Astrocyte (in vitro differentiated cells and primary cell): ENCODE measurements at regions not wholly inside any gene's neighbourhood (a gene's known extent, or its start where the extent isn't known, plus 50 kb on each side); places are given as distances from the start of the nearest gene placed in this dataset.

ENCODE experiments used
- DNase-seq: peaks from one replicate; pipeline ENCODE4 v3.0.0-alpha.2; 2010; ENCODE audit warnings: low read depth
- FAIRE-seq: peaks from 2 replicates; lab custom pipeline; 2011; peaks lifted over from hg19 to GRCh38; lab: Jason Lieb, UNC
- H2AFZ ChIP-seq: 2 replicates; pipeline ENCODE4 v1.6.0; 2012; ENCODE audit warnings: low read depth, low read length, inconsistent platforms
- H3K27ac ChIP-seq: 2 replicates; pipeline ENCODE4 v1.5.1; 2011; ENCODE audit warnings: low read depth, low read length, inconsistent platforms
- H3K27me3 ChIP-seq: 2 replicates; pipeline ENCODE4 v1.6.0; 2011; ENCODE audit warnings: low read length, inconsistent platforms; ENCODE audit not compliant: insufficient read depth
- H3K36me3 ChIP-seq: 2 replicates; pipeline ENCODE4 v1.5.1; 2011; ENCODE audit warnings: low read length, inconsistent platforms; ENCODE audit not compliant: insufficient read depth
- H3K4me1 ChIP-seq: 2 replicates; pipeline ENCODE4 v1.5.1; 2011; ENCODE audit warnings: low read length, inconsistent platforms; ENCODE audit not compliant: insufficient read depth
- H3K4me2 ChIP-seq: 2 replicates; pipeline ENCODE4 v1.6.0; 2012; ENCODE audit warnings: low read length, inconsistent platforms
- H3K4me3 ChIP-seq: 2 replicates; pipeline ENCODE4 v1.5.1; 2011; ENCODE audit warnings: low read depth, mild to moderate bottlenecking, low read length, inconsistent platforms; ENCODE audit not compliant: insufficient read depth
- H3K79me2 ChIP-seq: 2 replicates; pipeline ENCODE4 v1.6.0; 2012; ENCODE audit warnings: mild to moderate bottlenecking, low read length, inconsistent platforms; ENCODE audit not compliant: insufficient read depth
- H3K9ac ChIP-seq: 2 replicates; pipeline ENCODE4 v1.6.0; 2012; ENCODE audit warnings: mild to moderate bottlenecking, low read length, inconsistent platforms
- H3K9me3 ChIP-seq: 2 replicates; pipeline ENCODE4 v1.5.1; 2012; ENCODE audit warnings: low read depth, mild to moderate bottlenecking, low read length, inconsistent platforms; ENCODE audit not compliant: insufficient read depth
- H4K20me1 ChIP-seq: 2 replicates; pipeline ENCODE4 v1.6.0; 2012; ENCODE audit warnings: low read length, inconsistent platforms; ENCODE audit not compliant: insufficient read depth
- H3K27ac Mint-ChIP-seq: one replicate; pipeline ENCODE4 v1.8.0; 2021; ENCODE audit warnings: mild to moderate bottlenecking, mixed read lengths; ENCODE audit not compliant: unreplicated experiment
- H3K27me3 Mint-ChIP-seq: one replicate; pipeline ENCODE4 v1.8.0; 2021; ENCODE audit warnings: low read depth, mixed read lengths; ENCODE audit not compliant: unreplicated experiment
- H3K36me3 Mint-ChIP-seq: one replicate; pipeline ENCODE4 v1.8.0; 2021; ENCODE audit warnings: low read depth, mixed read lengths; ENCODE audit not compliant: unreplicated experiment
- H3K4me1 Mint-ChIP-seq: one replicate; pipeline ENCODE4 v1.8.0; 2021; ENCODE audit warnings: low read depth, mixed read lengths; ENCODE audit not compliant: unreplicated experiment
- H3K4me3 Mint-ChIP-seq: one replicate; pipeline ENCODE4 v1.8.0; 2021; ENCODE audit warnings: mild to moderate bottlenecking, moderate library complexity, mixed read lengths; ENCODE audit not compliant: unreplicated experiment
- H3K9me3 Mint-ChIP-seq: one replicate; pipeline ENCODE4 v1.8.0; 2021; ENCODE audit warnings: mild to moderate bottlenecking, mixed read lengths; ENCODE audit not compliant: unreplicated experiment
- CTCF ChIP-seq: IDR thresholded peaks from 2 replicates; pipeline ENCODE4 v1.5.1; 2011; ENCODE audit warnings: low read depth, mild to moderate bottlenecking, inconsistent platforms, low read length, moderate library complexity; ENCODE audit not compliant: insufficient read depth
- EZH2 ChIP-seq: IDR thresholded peaks from 2 replicates; pipeline ENCODE4 v1.6.1; 2012; ENCODE audit warnings: mild to moderate bottlenecking, low read length, inconsistent platforms; ENCODE audit not compliant: insufficient read depth

DNA sequence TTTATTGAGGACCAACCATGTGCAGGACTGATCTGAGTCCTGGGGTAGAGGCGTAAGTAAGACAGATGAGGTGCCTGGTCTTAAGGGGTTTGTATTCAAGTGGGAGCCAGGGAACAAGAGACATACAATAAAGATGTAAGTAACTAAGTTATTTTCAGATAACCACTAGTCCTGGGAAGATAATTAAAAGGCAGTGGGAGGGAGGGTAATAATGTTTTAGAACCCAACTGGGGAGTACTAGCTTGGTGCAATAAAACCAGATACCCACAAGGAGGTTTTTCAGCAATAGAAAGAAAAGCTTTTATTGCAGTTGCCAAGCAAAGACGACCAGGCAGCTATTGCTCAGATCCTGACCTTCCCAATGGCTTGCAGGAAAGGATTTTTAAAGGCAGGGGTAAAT, 893.7 kb downstream of the UQCRFS1 start:
- H3K27ac ChIP-seq, result no peak overlapping the region
- TF ChIP-seq EZH2, result no peak
- TF ChIP-seq CTCF, result no peak
- Mint-ChIP-seq H3K9me3 (no peaks in the 10 kb centered on the region), H3K27ac (no peak overlapping the region), H3K4me3 (peak overlapping the region; percentile 7), H3K27me3 (peaks cover 1% of the 10 kb centered on the region), H3K4me1 (peaks cover 13% of the 10 kb centered on the region), H3K36me3 (no peaks in the 10 kb centered on the region)
- no peaks in the 10 kb centered on the region for H3K36me3 ChIP-seq
- no peak overlapping the region for H3K4me3 ChIP-seq
- H4K20me1 ChIP-seq, result no peaks in the 10 kb centered on the region
- H3K27me3 ChIP-seq, result no peaks in the 10 kb centered on the region
- H3K4me2 ChIP-seq, result no peak overlapping the region
- H3K4me1 ChIP-seq, result peaks cover 9% of the 10 kb centered on the region
- no peak for FAIRE-seq
- no peaks in the 10 kb centered on the region for H3K79me2 ChIP-seq
- no peak overlapping the region for H2AFZ ChIP-seq
- H3K9ac ChIP-seq, result no peak overlapping the region
- DNase-seq, result no peak
- no peaks in the 10 kb centered on the region for H3K9me3 ChIP-seq

DNA sequence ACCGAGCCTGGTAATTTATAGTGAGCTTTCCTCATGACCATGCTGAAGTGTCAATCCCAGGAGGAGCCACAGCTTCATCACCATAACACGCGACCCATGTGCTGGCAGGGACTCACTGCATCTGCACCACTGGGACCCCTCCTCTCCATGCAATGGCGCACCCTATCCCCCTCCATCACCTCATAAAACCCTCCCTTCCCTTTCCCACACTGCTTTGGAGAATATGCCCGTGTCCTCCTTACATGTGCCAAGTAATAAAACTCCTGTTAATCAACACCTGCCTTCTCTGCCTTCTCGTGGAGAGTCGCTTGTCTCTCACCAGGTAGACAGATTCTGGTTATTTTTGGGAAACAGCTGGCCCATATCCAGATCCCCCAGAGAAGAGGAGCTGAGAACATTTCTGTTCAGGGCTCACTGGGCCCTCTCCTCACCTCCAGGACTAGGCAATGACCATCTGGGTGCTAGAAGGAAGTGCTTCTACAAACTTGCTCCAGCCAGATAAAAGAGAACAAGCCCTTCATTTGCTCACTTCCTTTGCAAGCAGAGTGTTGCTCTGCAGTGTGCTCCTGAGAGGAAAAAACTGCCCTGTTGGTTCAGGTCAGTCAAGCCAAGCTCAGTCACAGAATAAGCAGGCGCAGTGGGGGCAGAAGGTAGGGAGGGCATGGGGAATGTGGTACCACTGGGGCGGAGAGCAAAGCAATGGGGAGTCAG, 894.3 kb downstream of the UQCRFS1 start:
- Mint-ChIP-seq H3K4me3 (peak overlapping the region; percentile 7), H3K27ac (no peak overlapping the region), H3K4me1 (peaks cover 19% of the 10 kb centered on the region), H3K9me3 (no peaks in the 10 kb centered on the region), H3K36me3 (no peaks in the 10 kb centered on the region), H3K27me3 (no peaks in the 10 kb centered on the region)
- no peak overlapping the region for H2AFZ ChIP-seq
- no peaks in the 10 kb centered on the region for H3K9me3 ChIP-seq
- TF ChIP-seq EZH2 (no peak), CTCF (no peak)
- H3K27me3 ChIP-seq, result no peaks in the 10 kb centered on the region
- H3K4me2 ChIP-seq, result no peak overlapping the region
- no peaks in the 10 kb centered on the region for H3K36me3 ChIP-seq
- peaks cover 12% of the 10 kb centered on the region for H3K4me1 ChIP-seq
- no peak overlapping the region for H3K27ac ChIP-seq
- no peak overlapping the region for H3K4me3 ChIP-seq
- H3K79me2 ChIP-seq, result no peaks in the 10 kb centered on the region
- H4K20me1 ChIP-seq, result no peaks in the 10 kb centered on the region
- no peak overlapping the region for H3K9ac ChIP-seq
- FAIRE-seq, result no peak
- no peak for DNase-seq

GRCh38 chr19:28316464-28316863, 896.5 kb downstream of the UQCRFS1 start:
- Histone ChIP-seq H3K9me3 (no peaks in the 10 kb centered on the region), H2AFZ (no peak overlapping the region), H3K4me1 (peaks cover 21% of the 10 kb centered on the region), H3K4me3 (no peak overlapping the region), H3K27ac (no peak overlapping the region), H3K4me2 (no peak overlapping the region), H3K79me2 (no peaks in the 10 kb centered on the region), H3K9ac (no peak overlapping the region), H3K36me3 (no peaks in the 10 kb centered on the region), H4K20me1 (no peaks in the 10 kb centered on the region), H3K27me3 (no peaks in the 10 kb centered on the region)
- Mint-ChIP-seq H3K4me1 (peaks cover 20% of the 10 kb centered on the region), H3K27ac (no peak overlapping the region), H3K27me3 (no peaks in the 10 kb centered on the region), H3K36me3 (no peaks in the 10 kb centered on the region), H3K4me3 (no peak overlapping the region), H3K9me3 (no peaks in the 10 kb centered on the region)
- DNase-seq (no peak), FAIRE-seq (no peak)
- TF ChIP-seq EZH2, result no peak
- TF ChIP-seq CTCF, result no peak
